Erythroblast (primary cell): ENCODE measurements at regions not wholly inside any gene's neighbourhood (a gene's known extent, or its start where the extent isn't known, plus 50 kb on each side); places are given as distances from the start of the nearest gene placed in this dataset.

ENCODE experiments used
- DNase-seq, 2 experiments: peaks; one replicate each; lab custom pipeline; 2025; lab: John Stamatoyannopoulos, UW
- GATA1 ChIP-seq: IDR thresholded peaks from 2 replicates; pipeline ENCODE4 v1.6.1; 2011; ENCODE audit warnings: low read depth, mild to moderate bottlenecking, control low read depth, low read length, moderate library complexity
- POLR2A ChIP-seq: IDR thresholded peaks from 2 replicates; pipeline ENCODE4 v1.6.1; 2011; ENCODE audit warnings: mild to moderate bottlenecking, low read length

GRCh38 chr7:125876431-125876830 lies 946.8 kb upstream of the POT1 start:
- no peak for TF ChIP-seq POLR2A
- no peak for TF ChIP-seq GATA1
- no peak for DNase-seq

GRCh38 chr7:125871431-125871830 lies 941.8 kb upstream of the POT1 start:
- DNase-seq = no peak
- TF ChIP-seq GATA1 (no peak), POLR2A (no peak)

- no peak for DNase-seq
- TF ChIP-seq GATA1 = no peak
- TF ChIP-seq POLR2A = no peak
Measured at GRCh38 chr7:125857606-125858005, 928.0 kb upstream of the POT1 start.

GRCh38 chr7:125848157-125848556 lies 918.5 kb upstream of the POT1 start:
- TF ChIP-seq POLR2A (no peak), GATA1 (no peak)
- no peak for DNase-seq

- TF ChIP-seq POLR2A (no peak), GATA1 (no peak)
- DNase-seq = no peak
Measured at GRCh38 chr7:125847692-125848091, 918.1 kb upstream of the POT1 start.

GRCh38 chr7:125847055-125847454 lies 917.4 kb upstream of the POT1 start:
- DNase-seq = no peak
- TF ChIP-seq POLR2A = no peak

GRCh38 chr7:125845686-125846085 lies 916.1 kb upstream of the POT1 start:
- TF ChIP-seq POLR2A (no peak), GATA1 (no peak)
- DNase-seq = no peak

- no peak for DNase-seq
- no peak for TF ChIP-seq GATA1
- no peak for TF ChIP-seq POLR2A
Measured at GRCh38 chr7:125834421-125834820, 904.8 kb upstream of the POT1 start.

GRCh38 chr7:125833839-125834238 lies 904.2 kb upstream of the POT1 start:
- no peak for DNase-seq
- TF ChIP-seq GATA1 (no peak), POLR2A (no peak)

GRCh38 chr7:125830743-125831142 lies 901.1 kb upstream of the POT1 start:
- TF ChIP-seq GATA1 (no peak), POLR2A (no peak)
- DNase-seq = no peak

GRCh38 chr7:125828153-125828700 lies 898.6 kb upstream of the POT1 start:
- TF ChIP-seq GATA1 = no peak
- TF ChIP-seq POLR2A = no peak
- DNase-seq = no peak

- no peak for DNase-seq
- no peak for TF ChIP-seq GATA1
- TF ChIP-seq POLR2A = no peak
Measured at GRCh38 chr7:125823538-125823937, 893.9 kb upstream of the POT1 start.

- TF ChIP-seq GATA1 = no peak
- TF ChIP-seq POLR2A = no peak
- DNase-seq = no peak
Measured at GRCh38 chr7:125820495-125820894, 890.9 kb upstream of the POT1 start.

GRCh38 chr7:125814100-125814499 lies 884.5 kb upstream of the POT1 start:
- DNase-seq = no peak

GRCh38 chr7:125806491-125806890 lies 876.9 kb upstream of the POT1 start:
- DNase-seq = peak in 1 of 2 experiments; percentile 1

More at GRCh38 chr7:125814100-125814499, 884.5 kb upstream of the POT1 start:
- TF ChIP-seq GATA1 (no peak), POLR2A (no peak)
